Spleen (tissue), 7 donors: ENCODE measurements at regions not wholly inside any gene's neighbourhood (a gene's known extent, or its start where the extent isn't known, plus 50 kb on each side); places are given as distances from the start of the nearest gene placed in this dataset.

Experiments used
- POLR2AphosphoS5 ChIP-seq, 3 donors: sonication (generic); formaldehyde crosslinking; IDR thresholded peaks; one replicate each; pipeline ENCODE4 v1.5.1; 2017; ENCODE audit warnings: antibody characterized with exemption in 3 of 3
- TF ChIP-seq, protein P1 (sequence below), 11 experiments: fragments of 200-600 bp in 7 of 11; fragments of 450-650 bp in 4 of 11; sonication (generic) in 4 of 11; IDR thresholded peaks in 8 of 11; conservative IDR thresholded peaks in 3 of 11; 1 replicate in 7 of 11; 2 replicates in 4 of 11; pipeline versions ENCODE4 v1.4.0 to v1.8.0; 2016 to 2021; ENCODE audit warnings: antibody characterized with exemption in 11 of 11, inconsistent platforms in 4 of 11, mild to moderate bottlenecking in 1 of 11
- donor health status: DM: no; HTN: no; CAD: no; lungs with moderate emphysema.
- donor health status: DM: no; HTN: no; CAD: no.
- donor health status: DM: no; HTN: no; CAD: no.

DNA sequence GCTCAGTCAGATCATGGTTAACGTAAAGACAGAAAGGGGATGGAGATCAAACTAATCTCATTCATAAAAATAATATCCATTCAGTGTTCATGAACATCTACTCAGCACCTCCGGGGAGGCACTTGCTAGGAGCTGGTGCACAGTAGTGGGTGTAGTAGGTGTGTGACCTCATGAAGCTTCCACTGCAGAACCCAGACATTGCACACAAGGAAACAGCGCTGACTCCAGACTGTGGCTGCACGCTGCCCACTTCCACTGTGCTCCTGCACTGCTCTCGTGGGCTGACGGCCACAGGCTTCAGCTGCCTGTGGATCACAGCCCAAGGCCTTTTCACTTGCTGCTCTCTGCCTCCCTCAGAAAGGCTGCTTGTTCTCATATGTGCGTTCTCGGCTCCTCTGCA lies 214.4 kb upstream of the ZNF507 start:
- TF ChIP-seq POLR2AphosphoS5 (IDR thresholded peaks at IDR 0.05) = no peak
- TF ChIP-seq, protein P1, sequence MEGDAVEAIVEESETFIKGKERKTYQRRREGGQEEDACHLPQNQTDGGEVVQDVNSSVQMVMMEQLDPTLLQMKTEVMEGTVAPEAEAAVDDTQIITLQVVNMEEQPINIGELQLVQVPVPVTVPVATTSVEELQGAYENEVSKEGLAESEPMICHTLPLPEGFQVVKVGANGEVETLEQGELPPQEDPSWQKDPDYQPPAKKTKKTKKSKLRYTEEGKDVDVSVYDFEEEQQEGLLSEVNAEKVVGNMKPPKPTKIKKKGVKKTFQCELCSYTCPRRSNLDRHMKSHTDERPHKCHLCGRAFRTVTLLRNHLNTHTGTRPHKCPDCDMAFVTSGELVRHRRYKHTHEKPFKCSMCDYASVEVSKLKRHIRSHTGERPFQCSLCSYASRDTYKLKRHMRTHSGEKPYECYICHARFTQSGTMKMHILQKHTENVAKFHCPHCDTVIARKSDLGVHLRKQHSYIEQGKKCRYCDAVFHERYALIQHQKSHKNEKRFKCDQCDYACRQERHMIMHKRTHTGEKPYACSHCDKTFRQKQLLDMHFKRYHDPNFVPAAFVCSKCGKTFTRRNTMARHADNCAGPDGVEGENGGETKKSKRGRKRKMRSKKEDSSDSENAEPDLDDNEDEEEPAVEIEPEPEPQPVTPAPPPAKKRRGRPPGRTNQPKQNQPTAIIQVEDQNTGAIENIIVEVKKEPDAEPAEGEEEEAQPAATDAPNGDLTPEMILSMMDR (IDR thresholded peaks at IDR 0.05 in 8 of 11, conservative IDR thresholded peaks at IDR 0.05 in 3 of 11) = no peak
